HG02885 (cell line): ENCODE measurements at regions not wholly inside any gene's neighbourhood (a gene's known extent, or its start where the extent isn't known, plus 50 kb on each side); places are given as distances from the start of the nearest gene placed in this dataset.

Experiments used
- ATAC-seq: cut with Tn5 transposase; IDR thresholded peaks from one replicate; pipeline ENCODE4 v1.9.1; 2021; ENCODE audit warnings: mild to moderate bottlenecking; ENCODE audit not compliant: unreplicated experiment, poor library complexity

GRCh38 chr16:76963614-76964315, 227.2 kb upstream of the MON1B start:
- peak; percentile 84 for ATAC-seq

GRCh38 chr16:76964464-76965154, 226.4 kb upstream of the MON1B start:
- ATAC-seq: no peak

GRCh38 chr16:76970087-76970744, 220.8 kb upstream of the MON1B start:
- no peak for ATAC-seq

DNA sequence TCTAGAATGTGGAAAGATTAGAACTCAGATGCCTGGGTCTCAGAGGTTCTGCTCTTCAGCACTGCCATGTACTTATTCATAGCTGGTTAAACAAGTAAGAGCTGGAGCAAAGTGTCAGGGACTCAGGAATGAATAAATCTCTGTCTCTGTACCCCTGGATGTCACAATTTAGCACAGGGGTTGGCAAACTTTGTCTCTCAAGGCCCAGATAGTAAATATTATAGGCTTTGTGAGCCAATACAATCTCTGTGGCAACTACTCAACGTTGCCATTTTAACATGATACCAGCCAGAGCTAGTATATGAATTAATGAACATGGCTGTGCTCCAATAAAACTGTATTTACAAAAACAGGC, 220.3 kb upstream of the MON1B start:
- no peak for ATAC-seq

DNA sequence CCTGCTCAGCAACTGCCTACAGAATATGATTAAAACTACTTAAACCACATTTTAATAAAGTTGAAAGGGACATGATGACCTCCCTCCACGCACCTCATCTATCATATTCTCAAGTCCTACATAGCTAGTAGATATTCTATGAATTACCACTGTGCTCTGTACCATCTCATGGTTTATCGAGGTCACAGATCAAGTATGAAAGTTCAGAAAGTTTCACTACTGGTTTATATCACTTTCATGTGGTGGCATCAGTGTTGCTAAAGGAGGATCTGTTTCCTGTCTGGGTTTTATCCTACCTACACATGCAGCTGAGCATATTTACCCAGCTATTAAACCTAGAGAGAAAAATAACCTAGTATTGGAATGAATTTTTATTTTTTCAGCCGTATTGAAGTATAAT, 214.9 kb upstream of the MON1B start:
- ATAC-seq: peak; percentile 99

DNA sequence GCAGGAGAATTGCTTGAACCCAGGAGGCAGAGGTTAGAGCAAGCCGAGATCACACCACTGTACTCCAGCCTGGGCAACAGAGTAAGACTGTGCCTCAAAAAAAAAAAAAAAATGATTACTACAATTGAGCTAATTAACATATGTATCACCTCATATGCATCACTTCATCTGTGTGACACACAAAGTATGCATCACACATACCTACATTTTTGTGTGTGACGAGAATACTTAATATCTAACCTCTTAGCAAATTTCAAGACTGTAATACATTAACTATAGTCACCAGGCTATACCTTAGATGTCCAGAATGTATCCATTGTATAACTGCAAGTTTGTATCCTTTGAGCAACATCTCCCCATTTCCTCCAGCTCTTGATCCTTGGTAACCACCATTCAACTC, 214.2 kb upstream of the MON1B start:
- no peak for ATAC-seq

DNA sequence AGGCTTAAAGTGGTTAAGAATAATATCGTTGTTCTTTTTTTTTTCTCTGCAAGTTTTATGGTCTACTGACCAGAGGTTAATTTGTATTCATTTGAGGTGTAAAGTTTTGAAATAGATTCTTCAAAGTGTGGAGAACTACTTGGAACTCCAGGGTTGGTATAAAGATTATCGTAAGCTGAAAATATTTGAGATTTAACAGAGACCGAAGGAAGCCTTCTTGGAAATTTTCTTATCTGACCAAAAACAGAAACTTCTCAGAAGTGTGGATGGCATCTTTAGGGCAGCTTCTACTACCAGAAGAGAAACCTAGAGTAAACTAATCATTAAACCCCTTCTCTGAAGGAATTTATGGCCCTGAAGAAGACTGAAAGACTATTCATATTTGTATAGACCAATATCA, 206.8 kb upstream of the MON1B start:
- ATAC-seq: no peak

GRCh38 chr16:76985392-76986045, 205.5 kb upstream of the MON1B start:
- no peak for ATAC-seq

- no peak for ATAC-seq
These were observed 202.5 kb upstream of the MON1B start for GRCh38 chr16:76988526-76988925.

DNA sequence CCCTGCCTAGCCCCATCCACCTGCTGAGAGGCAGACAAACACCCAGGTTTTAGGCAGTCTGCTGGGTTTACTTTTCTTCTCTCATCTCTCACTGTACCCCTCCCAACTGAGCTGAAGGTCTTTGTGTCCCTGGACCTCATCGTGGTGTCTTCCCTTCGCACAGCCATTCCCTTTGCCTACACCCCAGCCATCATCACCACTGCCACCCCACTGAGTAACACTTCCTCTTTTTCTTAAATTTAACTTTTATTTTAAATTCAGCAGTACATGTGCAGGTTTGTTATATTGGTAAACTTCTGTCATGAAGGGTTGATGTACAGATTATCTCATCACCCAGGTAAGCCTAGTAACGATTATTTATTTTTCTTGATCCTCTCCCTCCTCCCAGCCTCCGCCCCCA, 188.3 kb upstream of the MON1B start:
- ATAC-seq: no peak

GRCh38 chr16:77009453-77009852, 181.5 kb upstream of the MON1B start:
- ATAC-seq: no peak

GRCh38 chr16:77014441-77014840, 176.5 kb upstream of the MON1B start:
- ATAC-seq: no peak

- no peak for ATAC-seq
These were observed 160.4 kb upstream of the MON1B start for GRCh38 chr16:77030600-77030999.

GRCh38 chr16:77033516-77033915, 157.5 kb upstream of the MON1B start:
- ATAC-seq: no peak

DNA sequence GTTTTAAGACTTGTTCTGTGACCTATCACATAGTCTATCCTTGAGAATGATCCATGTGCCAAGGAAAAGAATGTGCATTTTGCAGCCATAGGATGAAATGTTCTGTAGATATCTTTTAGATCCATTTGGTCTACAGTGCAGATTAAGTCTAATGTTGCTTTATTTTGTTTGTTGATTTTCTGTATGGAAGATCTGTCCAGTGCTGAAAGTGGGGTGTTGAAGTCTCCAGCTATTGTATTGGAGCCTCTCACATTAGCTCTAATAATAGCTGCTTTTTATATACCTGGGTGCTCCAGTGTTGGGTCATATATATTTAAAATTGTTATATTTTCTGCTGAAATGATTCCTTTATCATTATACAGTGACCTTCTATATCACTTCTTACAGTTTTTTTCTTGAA, 155.6 kb upstream of the MON1B start:
- no peak for ATAC-seq

DNA sequence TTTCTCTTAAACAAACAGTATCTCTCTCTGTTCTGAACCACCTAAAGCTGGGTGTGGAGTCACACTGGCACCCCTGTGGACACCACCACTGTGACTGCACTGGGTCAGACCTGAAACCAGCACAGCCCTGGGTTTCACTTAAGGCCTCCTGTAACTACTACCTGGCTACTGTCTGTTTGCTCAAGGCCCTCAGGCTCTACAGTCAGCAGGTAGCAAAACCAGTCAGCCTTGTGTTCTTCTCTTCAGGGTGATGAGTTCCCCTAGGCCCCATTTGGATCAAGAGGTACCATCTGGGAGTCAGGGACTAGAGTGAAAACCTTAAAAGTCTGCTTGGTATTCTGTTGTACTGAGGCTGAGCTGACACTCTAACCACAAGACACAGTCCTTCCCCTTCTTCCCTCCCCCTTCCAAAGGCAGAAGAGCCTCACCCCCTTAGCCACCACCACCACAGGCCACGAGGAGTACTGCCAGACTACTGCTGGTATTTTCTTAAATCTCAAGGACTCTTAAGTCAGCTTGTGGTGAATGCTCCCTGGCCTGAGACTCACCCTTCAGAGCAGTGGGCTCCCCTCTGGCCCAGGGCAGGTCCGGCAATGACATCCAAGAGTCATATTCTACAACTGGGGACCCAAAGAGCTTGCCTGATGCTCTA, 153.2 kb upstream of the MON1B start:
- ATAC-seq: no peak

GRCh38 chr16:77041468-77041867, 149.5 kb upstream of the MON1B start:
- no peak for ATAC-seq

DNA sequence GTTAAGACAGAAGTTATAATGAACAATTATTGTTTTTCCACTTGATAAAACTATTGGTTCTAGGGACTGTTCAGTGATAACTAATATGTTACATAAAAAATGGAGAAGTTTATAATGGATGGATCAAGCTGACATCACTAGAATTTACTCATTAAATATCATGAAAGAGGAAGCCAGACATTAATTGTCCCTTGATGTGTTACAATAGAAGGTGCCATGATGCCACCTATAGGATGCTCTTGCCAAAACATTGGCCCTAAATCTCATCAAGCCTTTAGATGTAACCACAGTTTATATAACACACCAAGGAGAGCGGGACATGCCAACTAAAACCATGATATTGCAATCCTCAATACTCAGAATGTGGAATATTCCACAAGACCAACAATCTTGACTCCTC, 147.9 kb upstream of the MON1B start:
- no peak for ATAC-seq

DNA sequence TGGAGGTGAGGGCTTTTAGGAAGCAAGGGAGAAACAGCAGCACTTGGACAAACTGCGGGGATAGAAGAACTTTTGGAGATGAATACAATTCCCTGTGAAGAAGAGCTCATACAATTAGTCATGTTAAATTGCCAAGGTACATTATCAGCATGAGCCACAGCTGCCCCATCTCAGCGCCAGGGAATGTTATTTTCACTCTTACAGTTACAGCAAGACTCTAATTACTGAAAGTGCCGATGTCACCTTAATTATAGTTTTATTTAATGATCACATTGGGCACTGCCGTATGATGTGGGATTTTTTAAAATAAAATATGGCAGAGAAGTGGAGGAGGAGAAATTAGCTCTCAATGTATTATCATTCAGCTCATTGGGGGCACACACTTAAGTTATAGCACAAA, 144.8 kb upstream of the MON1B start:
- no peak for ATAC-seq

DNA sequence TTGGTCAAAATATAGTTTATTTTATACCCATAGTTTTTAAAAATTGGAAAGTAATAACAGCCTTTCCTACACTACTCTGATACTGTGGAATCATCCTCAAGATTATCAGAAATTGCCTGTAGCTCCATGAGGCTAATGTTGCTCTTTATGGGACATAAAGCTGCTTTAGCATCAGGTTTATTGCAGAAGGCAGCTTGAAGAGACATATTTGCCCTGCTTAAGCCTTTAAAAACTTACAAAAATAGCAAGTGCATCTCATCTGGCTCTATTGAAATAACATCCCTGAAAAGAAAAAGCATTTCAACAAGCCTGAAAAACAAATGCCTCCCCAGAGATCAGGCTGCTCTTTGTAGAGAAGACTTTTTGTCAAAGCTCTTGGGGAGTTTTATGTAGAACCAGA, 142.9 kb upstream of the MON1B start:
- no peak for ATAC-seq

DNA sequence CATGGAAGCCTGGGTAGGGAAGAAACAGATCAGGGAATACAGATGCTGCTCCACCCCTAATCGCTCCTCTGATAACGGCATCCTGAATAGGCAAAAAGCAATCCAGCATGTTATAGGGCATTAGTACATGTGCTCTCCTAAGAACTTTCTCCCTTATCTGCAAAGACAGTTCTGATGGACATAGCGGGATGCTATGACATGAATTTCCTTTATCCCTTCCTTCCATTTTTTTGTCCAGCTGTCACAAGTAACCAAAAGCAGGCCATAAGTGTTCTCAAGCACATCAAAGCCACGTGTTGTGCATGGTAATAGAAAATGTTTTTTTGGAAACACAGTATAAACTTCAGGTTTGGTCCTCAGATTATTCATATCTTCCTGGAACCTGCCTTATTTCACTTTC, 141.4 kb upstream of the MON1B start:
- no peak for ATAC-seq
